ENCODE measurements at regions not wholly inside any gene's neighbourhood (a gene's known extent, or its start where the extent isn't known, plus 50 kb on each side); places are given as distances from the start of the nearest gene placed in this dataset.

- TF ChIP-seq CTCF (IDR thresholded peaks at IDR 0.05) (no peak), EP300 (IDR thresholded peaks at IDR 0.05) (no peak), POLR2A (IDR thresholded peaks at IDR 0.05) (no peak)
These were observed 1158.3 kb downstream of the RPIA start for GRCh38 chr2:89849731-89850130.

Measured in tibial nerve (tissue), 4 donors.